ENCODE measurements at regions not wholly inside any gene's neighbourhood (a gene's known extent, or its start where the extent isn't known, plus 50 kb on each side); places are given as distances from the start of the nearest gene placed in this dataset.

DNA sequence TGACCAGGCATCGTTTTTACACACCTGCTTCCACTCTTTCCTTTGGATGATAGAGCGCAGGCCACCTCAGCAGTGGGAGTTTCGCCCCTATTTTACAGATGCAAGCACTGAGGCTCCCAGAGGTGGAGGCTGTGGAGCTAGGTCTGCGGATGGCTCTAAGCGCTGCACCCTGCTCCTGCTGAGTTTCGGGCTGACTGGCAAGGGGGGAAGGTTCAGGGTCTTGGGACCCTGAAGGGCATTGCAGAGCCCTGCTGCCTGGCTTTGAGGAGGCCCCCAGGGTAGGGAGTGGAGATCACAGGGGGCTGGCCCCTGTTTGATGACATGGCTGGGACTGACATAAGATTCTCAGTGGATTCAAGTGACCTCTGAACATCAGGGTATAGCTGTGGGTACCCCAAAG lies 62.8 kb upstream of the NKX1-1 start:
- Histone ChIP-seq H3K4me3 (ENCODE audit: extremely low read depth, insufficient read depth, low read length, poor library complexity, severe bottlenecking) (no peak overlapping the region), H3K4me1 (ENCODE audit: control insufficient read depth, insufficient read depth, low read length, poor library complexity, severe bottlenecking) (peaks cover 3% of the 10 kb centered on the region), H3K36me3 (ENCODE audit: control insufficient read depth, insufficient read depth, low read length) (no peaks in the 10 kb centered on the region), H3K27ac (ENCODE audit: low read depth, low read length, severe bottlenecking) (no peak overlapping the region), H3K9me3 (ENCODE audit: control insufficient read depth, low read length) (peaks cover 3% of the 10 kb centered on the region)
- 68 to 79% methylated on average over 5 to 6 of the region's 6 CpGs for WGBS, 2 experiments (ENCODE audit: insufficient coverage in 2 of 2)

DNA sequence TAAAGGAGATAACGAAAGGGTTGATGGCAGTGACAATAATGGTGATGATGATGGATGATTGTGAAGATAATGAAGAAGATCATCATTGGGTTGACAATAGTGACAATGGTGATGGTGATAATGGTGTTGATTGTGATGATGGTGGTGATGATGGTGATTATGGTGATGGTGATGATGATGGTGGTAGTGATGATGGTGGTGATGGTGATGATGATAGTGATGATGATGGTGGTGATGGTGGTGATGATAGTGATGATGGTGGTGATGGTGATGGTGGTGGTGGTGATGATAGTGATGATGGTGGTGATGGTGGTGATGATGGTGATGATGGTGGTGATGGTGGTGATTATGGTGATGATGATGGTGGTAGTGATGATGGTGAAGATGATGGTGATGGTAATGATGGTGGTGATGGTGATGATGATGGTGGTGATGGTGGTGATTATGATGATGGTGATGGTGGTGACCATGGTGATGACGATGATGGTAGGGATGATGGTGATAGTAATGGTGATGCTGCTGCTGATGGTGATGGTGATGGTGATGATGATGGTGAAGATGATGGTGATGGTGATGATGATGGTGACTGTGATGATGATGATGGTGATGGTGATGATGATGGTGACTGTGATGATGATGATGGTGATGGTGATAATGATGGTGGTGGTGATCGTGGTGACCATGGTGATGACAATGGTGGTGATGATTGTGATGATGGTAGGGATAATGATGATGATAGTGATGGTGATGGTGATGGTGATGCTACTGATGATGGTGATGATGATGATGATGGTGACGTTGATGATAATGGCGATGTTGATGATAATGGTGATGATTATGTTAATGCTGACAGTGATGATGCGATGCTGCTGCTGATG lies 61.6 kb upstream of the NKX1-1 start:
- WGBS, 2 experiments (ENCODE audit: insufficient coverage in 2 of 2) = 75 to 89% methylated on average over 6 of the region's 6 CpGs

DNA sequence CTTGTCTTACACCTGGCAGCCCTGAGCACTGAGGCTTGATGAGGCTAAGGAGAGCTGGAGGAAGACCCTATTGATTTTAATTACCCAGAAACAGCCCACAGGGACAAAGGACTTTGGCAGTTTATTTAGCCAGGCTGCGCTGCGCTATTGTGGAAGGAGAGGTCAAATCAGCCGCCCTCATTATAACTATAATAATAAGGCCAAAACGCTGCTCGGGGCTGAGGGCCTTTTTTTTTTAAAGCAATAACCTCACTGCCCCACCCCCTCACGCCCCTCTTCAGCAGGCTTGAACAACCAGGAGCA lies 60.6 kb upstream of the NKX1-1 start:
- H3K9me3 ChIP-seq (ENCODE audit: control insufficient read depth, low read length) = peaks cover 3% of the 10 kb centered on the region
- no peaks in the 10 kb centered on the region for H3K36me3 ChIP-seq (ENCODE audit: control insufficient read depth, insufficient read depth, low read length)
- no peak overlapping the region for H3K27ac ChIP-seq (ENCODE audit: low read depth, low read length, severe bottlenecking)
- no peak overlapping the region for H3K4me3 ChIP-seq (ENCODE audit: extremely low read depth, insufficient read depth, low read length, poor library complexity, severe bottlenecking)
- 90% methylated on average over 5 of the region's 6 CpGs; no CpG with 5 or more reads in 1 of the 2 experiments for WGBS, 2 experiments (ENCODE audit: insufficient coverage in 2 of 2)
- peaks cover 3% of the 10 kb centered on the region for H3K4me1 ChIP-seq (ENCODE audit: control insufficient read depth, insufficient read depth, low read length, poor library complexity, severe bottlenecking)

More for the DNA sequence above, 61.6 kb upstream of the NKX1-1 start:
- H3K4me1 ChIP-seq (ENCODE audit: control insufficient read depth, insufficient read depth, low read length, poor library complexity, severe bottlenecking) = peaks cover 6% of the 10 kb centered on the region
- H3K27ac ChIP-seq (ENCODE audit: low read depth, low read length, severe bottlenecking) = no peak overlapping the region
- H3K4me3 ChIP-seq (ENCODE audit: extremely low read depth, insufficient read depth, low read length, poor library complexity, severe bottlenecking) = no peak overlapping the region
- no peaks in the 10 kb centered on the region for H3K36me3 ChIP-seq (ENCODE audit: control insufficient read depth, insufficient read depth, low read length)
- H3K9me3 ChIP-seq (ENCODE audit: control insufficient read depth, low read length) = peaks cover 3% of the 10 kb centered on the region

DNA sequence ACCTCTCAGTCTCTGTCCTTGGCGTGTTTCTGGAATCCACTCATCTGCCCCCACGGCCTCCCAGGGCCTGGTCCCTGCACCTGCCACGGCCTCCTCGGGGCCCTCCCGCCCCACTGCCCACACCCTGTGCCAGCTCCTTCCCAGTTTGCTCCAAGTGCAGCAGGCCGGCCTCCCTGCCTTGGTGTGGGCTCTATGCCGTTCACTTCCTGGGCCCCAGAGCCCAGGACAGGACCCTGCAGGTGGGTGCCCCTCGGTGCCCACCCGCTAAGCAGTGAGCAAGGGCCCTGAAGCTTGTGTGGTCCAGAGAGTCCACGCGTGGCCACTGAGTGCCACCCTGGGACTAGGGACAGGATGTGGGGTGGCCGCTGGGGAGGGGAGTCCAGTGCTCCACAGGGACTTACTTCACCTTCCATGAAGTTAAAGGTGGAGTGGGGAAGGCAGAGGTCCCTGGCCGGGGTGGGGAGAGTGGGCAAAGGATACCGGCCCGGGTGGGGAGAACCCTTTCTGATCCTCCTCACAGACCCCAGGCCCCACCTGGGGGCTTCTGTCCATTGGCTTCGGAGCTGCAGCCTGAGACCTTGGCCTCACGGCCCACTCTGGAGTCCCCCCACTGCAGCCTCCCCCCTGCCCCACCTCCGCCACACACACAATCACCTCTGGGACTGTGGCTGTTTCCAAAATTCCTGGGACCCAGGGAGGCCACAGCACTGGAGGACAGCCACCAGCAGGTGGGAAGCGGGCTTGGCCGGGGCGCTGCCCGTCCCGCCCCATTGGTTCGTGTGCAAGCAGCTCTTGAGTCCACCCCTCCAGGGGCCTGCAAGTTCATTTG lies 60.0 kb upstream of the NKX1-1 start:
- 85 to 87% methylated on average over 15 to 21 of the region's 24 CpGs for WGBS, 2 experiments (ENCODE audit: insufficient coverage in 2 of 2)

DNA sequence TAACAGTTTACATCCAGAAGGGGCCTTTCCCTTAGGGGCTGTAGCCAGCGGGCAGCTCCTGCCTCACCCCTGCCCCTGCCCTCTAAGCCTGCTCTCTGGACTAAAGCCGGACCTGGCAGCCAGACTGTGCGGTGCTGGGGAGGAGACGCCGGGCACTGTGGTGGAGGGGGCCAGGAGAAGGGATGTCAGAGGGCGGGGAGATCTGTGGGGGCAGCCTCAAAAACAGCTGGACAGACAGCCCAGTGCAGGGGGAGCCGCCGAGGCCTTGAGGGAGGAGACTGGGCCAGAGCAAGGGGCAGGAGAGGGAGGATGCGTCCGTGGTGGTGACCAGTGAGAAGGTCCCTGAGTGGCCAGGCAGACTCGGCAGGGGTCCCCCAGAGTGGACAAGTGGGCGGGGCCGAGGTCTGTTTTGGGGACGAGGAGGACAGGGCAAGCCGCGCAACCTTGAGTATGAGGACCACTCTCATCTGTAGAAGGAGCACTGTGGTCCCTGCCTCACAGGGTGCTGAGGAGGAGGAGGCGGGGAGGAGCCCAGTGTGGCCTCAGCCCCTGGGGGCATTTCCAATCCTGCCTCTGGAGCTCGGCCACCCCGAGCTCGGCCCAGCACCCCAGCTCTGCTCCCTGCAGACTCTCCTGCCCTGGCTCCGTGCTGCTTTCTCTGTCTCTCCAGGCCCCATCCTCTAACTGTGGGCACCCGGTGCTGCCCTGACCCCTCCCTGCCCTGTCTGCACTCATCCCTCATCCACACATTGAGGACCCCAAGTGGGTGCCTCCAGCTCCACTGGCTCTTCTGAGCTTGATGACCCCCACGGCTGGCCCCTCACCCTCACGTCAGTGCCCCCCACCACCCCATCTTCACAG lies 59.2 kb upstream of the NKX1-1 start:
- Histone ChIP-seq H3K9me3 (ENCODE audit: control insufficient read depth, low read length) (peaks cover 3% of the 10 kb centered on the region), H3K27ac (ENCODE audit: low read depth, low read length, severe bottlenecking) (no peak overlapping the region), H3K4me3 (ENCODE audit: extremely low read depth, insufficient read depth, low read length, poor library complexity, severe bottlenecking) (no peak overlapping the region), H3K4me1 (ENCODE audit: control insufficient read depth, insufficient read depth, low read length, poor library complexity, severe bottlenecking) (peaks cover 2% of the 10 kb centered on the region), H3K36me3 (ENCODE audit: control insufficient read depth, insufficient read depth, low read length) (no peaks in the 10 kb centered on the region)
- WGBS, 2 experiments (ENCODE audit: insufficient coverage in 2 of 2) = 84 to 85% methylated on average over 21 to 23 of the region's 24 CpGs

More for the DNA sequence above, 60.0 kb upstream of the NKX1-1 start:
- no peaks in the 10 kb centered on the region for H3K36me3 ChIP-seq (ENCODE audit: control insufficient read depth, insufficient read depth, low read length)
- H3K4me1 ChIP-seq (ENCODE audit: control insufficient read depth, insufficient read depth, low read length, poor library complexity, severe bottlenecking) = peaks cover 2% of the 10 kb centered on the region
- no peak overlapping the region for H3K27ac ChIP-seq (ENCODE audit: low read depth, low read length, severe bottlenecking)
- peaks cover 3% of the 10 kb centered on the region for H3K9me3 ChIP-seq (ENCODE audit: control insufficient read depth, low read length)
- no peak overlapping the region for H3K4me3 ChIP-seq (ENCODE audit: extremely low read depth, insufficient read depth, low read length, poor library complexity, severe bottlenecking)

DNA sequence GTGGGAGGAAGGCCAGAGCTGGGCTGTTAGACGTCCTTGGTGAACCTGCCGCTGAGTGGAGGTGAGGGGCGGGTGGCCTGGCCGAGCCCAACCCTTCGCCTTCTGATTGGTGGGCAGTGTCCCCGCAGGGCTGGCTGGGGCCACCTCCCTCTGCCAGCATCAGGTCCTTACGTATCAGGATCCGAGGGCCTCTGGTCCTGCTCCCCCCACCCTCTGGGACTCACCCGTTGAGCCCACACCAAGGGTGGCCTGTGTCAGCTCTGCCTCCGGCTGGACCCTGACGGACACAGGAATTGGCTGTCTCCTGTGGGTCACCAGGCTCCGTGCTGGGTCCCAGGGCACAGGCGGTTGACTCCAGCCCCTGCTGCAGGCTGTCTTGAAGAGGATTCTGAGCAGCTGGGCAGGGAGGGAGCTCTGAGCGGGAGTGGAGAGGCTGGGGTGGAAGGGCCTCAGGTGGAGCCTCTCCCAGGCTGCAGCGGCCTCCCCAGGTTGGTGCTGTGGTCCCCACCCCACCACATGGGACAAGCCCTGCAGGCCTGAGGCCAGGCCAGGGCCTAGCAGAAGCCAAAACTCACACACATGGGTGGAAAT lies 58.4 kb upstream of the NKX1-1 start:
- no peak overlapping the region for H3K4me3 ChIP-seq (ENCODE audit: extremely low read depth, insufficient read depth, low read length, poor library complexity, severe bottlenecking)
- peaks cover 2% of the 10 kb centered on the region for H3K4me1 ChIP-seq (ENCODE audit: control insufficient read depth, insufficient read depth, low read length, poor library complexity, severe bottlenecking)
- H3K27ac ChIP-seq (ENCODE audit: low read depth, low read length, severe bottlenecking) = no peak overlapping the region
- peaks cover 3% of the 10 kb centered on the region for H3K9me3 ChIP-seq (ENCODE audit: control insufficient read depth, low read length)
- no peaks in the 10 kb centered on the region for H3K36me3 ChIP-seq (ENCODE audit: control insufficient read depth, insufficient read depth, low read length)
- WGBS, 2 experiments (ENCODE audit: insufficient coverage in 2 of 2) = 79 to 80% methylated on average over 8 to 13 of the region's 15 CpGs

DNA sequence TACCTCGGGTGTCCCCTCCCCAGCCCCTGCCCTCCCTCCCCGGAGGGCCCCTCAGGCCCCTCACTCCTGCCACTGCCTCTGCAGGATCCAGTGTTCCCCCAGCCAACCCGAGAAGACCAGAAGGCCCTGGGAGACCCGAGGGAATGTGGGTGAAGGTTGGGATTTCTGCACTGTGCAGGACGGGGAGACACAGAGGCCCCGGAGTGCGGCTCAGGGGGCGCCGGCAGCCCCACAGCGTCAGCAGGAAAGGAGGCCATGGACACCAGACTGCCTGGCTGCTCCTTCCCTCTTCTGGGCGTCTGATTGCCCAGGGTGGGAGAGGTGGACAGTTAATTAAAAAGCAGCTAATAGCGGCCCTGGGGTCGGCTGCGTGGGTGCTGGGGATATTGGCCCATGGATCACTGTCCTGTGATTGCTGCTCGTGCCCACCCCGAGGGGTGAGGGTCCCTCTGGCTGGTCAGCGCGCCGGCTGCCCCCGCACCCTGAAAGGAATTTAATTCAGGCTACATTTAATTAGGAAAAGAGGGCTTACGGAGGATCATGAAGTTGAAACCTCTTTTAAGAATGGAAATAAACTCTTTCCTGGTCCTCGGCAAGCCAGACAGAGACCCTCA lies 57.8 kb upstream of the NKX1-1 start:
- Histone ChIP-seq H3K4me3 (ENCODE audit: extremely low read depth, insufficient read depth, low read length, poor library complexity, severe bottlenecking) (no peak overlapping the region), H3K4me1 (ENCODE audit: control insufficient read depth, insufficient read depth, low read length, poor library complexity, severe bottlenecking) (peaks cover 2% of the 10 kb centered on the region), H3K27ac (ENCODE audit: low read depth, low read length, severe bottlenecking) (no peak overlapping the region), H3K36me3 (ENCODE audit: control insufficient read depth, insufficient read depth, low read length) (no peaks in the 10 kb centered on the region), H3K9me3 (ENCODE audit: control insufficient read depth, low read length) (peaks cover 3% of the 10 kb centered on the region)
- WGBS, 2 experiments (ENCODE audit: insufficient coverage in 2 of 2) = 93 to 94% methylated on average over 14 to 18 of the region's 22 CpGs

DNA sequence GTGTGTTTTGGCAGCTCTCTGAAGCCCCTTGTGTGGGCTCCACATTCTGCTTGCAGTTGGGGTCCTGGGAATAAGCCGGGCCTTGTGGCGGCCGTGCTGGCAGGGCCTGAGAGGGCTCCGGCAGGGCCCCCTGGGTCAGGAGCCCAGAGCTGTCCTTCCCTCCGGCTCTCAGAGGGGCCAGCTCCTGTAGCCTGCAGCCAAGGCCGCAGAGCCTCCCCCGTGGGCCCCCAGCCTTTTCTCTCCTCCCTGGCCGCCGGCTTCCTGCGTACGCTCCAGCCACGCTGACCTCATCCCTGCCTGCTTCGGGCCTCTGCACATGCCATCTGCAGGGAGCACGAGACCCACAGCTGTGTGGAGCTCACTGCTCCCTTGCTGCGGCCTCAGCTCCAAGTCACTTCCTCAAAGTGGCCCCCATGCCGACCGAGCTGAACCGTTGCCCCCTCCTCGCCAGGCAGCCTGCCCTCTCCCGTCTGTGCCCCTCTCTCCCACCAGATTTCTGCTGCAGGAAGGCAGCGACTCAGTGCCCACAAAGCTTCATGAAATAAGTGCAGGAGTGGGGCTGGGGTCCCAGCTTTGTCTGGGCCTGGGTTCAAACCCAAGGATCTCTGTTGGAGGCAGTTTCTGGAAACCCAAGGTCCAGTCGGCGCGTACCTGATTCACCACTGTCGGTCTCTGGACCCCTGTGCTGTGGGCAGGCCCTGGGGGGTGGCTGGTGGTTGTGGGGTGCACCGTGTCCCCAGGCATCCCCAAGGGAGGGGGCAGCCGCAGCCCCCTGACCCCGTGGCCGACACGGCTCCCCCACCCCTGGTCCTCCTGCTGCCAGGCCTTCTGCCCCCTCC lies 57.1 kb upstream of the NKX1-1 start:
- Histone ChIP-seq H3K4me3 (ENCODE audit: extremely low read depth, insufficient read depth, low read length, poor library complexity, severe bottlenecking) (no peak overlapping the region), H3K36me3 (ENCODE audit: control insufficient read depth, insufficient read depth, low read length) (no peaks in the 10 kb centered on the region), H3K9me3 (ENCODE audit: control insufficient read depth, low read length) (peaks cover 2% of the 10 kb centered on the region), H3K4me1 (ENCODE audit: control insufficient read depth, insufficient read depth, low read length, poor library complexity, severe bottlenecking) (peaks cover 2% of the 10 kb centered on the region), H3K27ac (ENCODE audit: low read depth, low read length, severe bottlenecking) (no peak overlapping the region)
- 76 to 79% methylated on average over 20 to 29 of the region's 30 CpGs for whole genome bisulfite sequencing, 2 experiments (ENCODE audit: insufficient coverage in 2 of 2)

DNA sequence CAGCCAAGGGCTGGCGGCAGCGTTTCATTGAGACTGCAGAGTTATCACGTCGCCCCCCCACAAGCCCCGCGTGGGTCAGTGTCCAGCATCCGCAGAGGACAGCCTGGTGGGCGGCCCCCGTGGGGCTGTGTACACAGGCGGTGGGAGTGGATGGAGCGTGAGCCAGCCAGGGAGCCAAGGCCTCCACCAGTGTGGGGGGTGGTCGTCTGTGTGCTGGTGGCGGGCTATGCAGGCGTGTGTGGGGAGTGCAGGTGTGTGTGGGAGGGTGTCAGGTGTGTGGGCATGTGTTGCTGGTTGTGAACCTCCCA lies 56.5 kb upstream of the NKX1-1 start:
- Histone ChIP-seq H3K4me3 (ENCODE audit: extremely low read depth, insufficient read depth, low read length, poor library complexity, severe bottlenecking) (no peak overlapping the region), H3K4me1 (ENCODE audit: control insufficient read depth, insufficient read depth, low read length, poor library complexity, severe bottlenecking) (peaks cover 2% of the 10 kb centered on the region), H3K36me3 (ENCODE audit: control insufficient read depth, insufficient read depth, low read length) (no peaks in the 10 kb centered on the region), H3K27ac (ENCODE audit: low read depth, low read length, severe bottlenecking) (no peak overlapping the region), H3K9me3 (ENCODE audit: control insufficient read depth, low read length) (no peaks in the 10 kb centered on the region)
- 79 to 85% methylated on average over 5 to 12 of the region's 14 CpGs for WGBS, 2 experiments (ENCODE audit: insufficient coverage in 2 of 2)

All from mesodermal cell (in vitro differentiated cells).